ENCODE measurements at regions not wholly inside any gene's neighbourhood (a gene's known extent, or its start where the extent isn't known, plus 50 kb on each side); places are given as distances from the start of the nearest gene placed in this dataset.

DNA sequence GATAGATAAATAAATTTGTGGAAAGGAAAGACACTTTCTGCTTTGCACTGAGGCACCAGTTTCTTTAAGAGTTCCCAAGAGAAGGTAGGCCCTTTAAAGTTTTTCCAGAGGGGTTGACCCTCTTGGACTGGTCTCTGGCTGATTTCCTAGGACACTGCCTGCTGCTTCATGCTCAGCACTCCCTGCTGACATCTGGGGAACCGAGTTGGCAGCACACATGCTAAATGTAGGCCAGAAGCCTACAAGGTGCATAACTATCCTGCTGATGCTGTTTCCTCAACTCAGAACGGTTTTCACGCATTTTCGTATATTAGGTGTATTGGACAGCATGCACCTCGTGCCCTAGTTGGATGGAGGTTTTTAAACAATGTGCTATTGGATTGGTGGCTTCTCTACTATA lies 887.2 kb upstream of the SEL1L start:
- Histone ChIP-seq H3K4me3 (ENCODE audit: low read depth, low read length) (no peak overlapping the region), H3K36me3 (ENCODE audit: control insufficient read depth, insufficient read depth, low read length) (no peaks in the 10 kb centered on the region), H3K27me3 (ENCODE audit: control insufficient read depth, insufficient read depth, low read length) (no peaks in the 10 kb centered on the region)
- TF ChIP-seq, protein P1, sequence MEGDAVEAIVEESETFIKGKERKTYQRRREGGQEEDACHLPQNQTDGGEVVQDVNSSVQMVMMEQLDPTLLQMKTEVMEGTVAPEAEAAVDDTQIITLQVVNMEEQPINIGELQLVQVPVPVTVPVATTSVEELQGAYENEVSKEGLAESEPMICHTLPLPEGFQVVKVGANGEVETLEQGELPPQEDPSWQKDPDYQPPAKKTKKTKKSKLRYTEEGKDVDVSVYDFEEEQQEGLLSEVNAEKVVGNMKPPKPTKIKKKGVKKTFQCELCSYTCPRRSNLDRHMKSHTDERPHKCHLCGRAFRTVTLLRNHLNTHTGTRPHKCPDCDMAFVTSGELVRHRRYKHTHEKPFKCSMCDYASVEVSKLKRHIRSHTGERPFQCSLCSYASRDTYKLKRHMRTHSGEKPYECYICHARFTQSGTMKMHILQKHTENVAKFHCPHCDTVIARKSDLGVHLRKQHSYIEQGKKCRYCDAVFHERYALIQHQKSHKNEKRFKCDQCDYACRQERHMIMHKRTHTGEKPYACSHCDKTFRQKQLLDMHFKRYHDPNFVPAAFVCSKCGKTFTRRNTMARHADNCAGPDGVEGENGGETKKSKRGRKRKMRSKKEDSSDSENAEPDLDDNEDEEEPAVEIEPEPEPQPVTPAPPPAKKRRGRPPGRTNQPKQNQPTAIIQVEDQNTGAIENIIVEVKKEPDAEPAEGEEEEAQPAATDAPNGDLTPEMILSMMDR (IDR thresholded peaks at IDR 0.05; ENCODE audit: insufficient read depth, low read length, poor library complexity, severe bottlenecking): no peak
- DNase-seq (ENCODE audit: low read depth): no peak

DNA sequence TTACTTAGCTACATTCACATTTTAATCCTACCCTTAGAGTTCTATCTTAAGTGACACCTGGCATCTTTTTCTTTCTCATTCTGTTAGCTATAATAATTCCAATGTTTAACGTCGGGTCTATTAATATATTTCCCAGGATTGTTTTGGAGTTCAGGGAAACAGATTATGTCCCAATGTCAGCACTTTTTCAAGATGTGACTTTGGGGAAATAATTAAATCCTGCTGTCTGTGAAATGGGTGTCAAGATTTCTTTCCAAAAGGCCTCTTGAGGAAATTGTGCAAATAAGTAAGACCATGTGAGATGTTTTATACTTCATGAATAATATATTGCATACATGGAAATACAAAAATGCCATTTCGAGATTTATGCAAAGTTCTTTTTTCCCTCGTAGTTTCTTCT lies 887.6 kb upstream of the SEL1L start:
- no peak overlapping the region for H3K4me3 ChIP-seq (ENCODE audit: low read depth, low read length)
- DNase-seq (ENCODE audit: low read depth): no peak
- TF ChIP-seq, protein P1 (IDR thresholded peaks at IDR 0.05; ENCODE audit: insufficient read depth, low read length, poor library complexity, severe bottlenecking): no peak
- no peaks in the 10 kb centered on the region for H3K36me3 ChIP-seq (ENCODE audit: control insufficient read depth, insufficient read depth, low read length)
- no peaks in the 10 kb centered on the region for H3K27me3 ChIP-seq (ENCODE audit: control insufficient read depth, insufficient read depth, low read length)

DNA sequence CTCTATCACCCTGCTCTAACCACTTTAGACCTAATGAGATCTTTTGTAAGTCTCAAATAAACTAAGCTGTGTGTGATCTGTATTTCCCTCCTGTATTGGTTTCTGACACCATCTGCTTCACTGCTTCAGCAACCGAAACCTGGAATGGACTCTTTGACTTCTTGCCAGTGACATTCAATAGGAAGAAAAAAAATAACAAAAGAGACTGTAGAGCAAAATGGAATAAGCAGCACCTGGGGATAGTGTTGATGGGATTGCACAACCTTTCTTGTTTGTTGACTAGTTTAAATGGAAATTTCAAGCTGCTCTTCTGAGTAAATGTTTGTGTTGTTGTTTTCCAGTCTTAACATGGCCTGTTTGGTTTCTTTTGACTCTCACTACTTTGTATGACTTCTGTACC lies 888.6 kb upstream of the SEL1L start:
- TF ChIP-seq, protein P1 (IDR thresholded peaks at IDR 0.05; ENCODE audit: insufficient read depth, low read length, poor library complexity, severe bottlenecking): no peak
- Histone ChIP-seq H3K27me3 (ENCODE audit: control insufficient read depth, insufficient read depth, low read length) (no peaks in the 10 kb centered on the region), H3K4me3 (ENCODE audit: low read depth, low read length) (no peak overlapping the region), H3K36me3 (ENCODE audit: control insufficient read depth, insufficient read depth, low read length) (no peaks in the 10 kb centered on the region)
- DNase-seq (ENCODE audit: low read depth): no peak

DNA sequence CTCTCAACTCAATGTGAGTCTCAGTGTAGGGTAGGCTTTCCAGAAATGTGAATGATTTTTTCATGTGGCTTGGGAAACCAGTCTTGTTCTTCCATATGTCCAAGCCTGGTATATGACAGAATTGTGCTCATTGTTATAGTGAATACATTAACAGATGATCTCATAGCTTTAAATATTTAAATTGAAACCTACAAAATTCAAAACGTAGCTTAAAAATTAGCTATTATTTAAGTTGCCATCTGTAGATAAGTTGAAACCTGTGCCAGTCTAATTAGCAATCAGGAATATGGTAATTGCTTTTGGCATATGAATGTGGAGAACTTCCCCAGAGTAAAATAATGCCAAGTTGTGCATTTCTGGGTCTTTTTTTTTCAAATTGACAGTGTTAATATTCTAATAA lies 891.6 kb upstream of the SEL1L start:
- Histone ChIP-seq H3K36me3 (ENCODE audit: control insufficient read depth, insufficient read depth, low read length) (no peaks in the 10 kb centered on the region), H3K27me3 (ENCODE audit: control insufficient read depth, insufficient read depth, low read length) (no peaks in the 10 kb centered on the region), H3K4me3 (ENCODE audit: low read depth, low read length) (no peak overlapping the region)
- TF ChIP-seq, protein P1 (IDR thresholded peaks at IDR 0.05; ENCODE audit: insufficient read depth, low read length, poor library complexity, severe bottlenecking): no peak
- no peak for DNase-seq (ENCODE audit: low read depth)

DNA sequence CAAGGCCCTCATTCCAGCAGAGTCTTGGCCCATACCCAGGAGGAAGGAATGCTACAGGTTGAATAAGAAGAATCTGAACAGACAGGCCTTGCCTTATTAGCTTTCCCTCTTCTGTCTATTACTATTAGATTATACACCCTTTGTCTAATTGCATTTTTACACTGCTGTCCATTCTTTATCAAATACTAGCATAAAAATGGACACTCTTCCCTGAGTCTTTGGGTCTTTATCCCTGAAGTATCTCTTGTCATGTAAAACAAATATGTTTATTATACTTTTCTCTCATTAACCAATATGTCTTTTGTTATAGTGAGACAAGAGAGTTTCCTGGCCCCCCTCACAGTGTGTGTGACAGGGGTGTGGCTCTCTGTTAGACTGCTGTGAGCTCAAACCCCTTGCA lies 897.4 kb upstream of the SEL1L start:
- H3K36me3 ChIP-seq (ENCODE audit: control insufficient read depth, insufficient read depth, low read length): no peaks in the 10 kb centered on the region
- TF ChIP-seq, protein P1 (IDR thresholded peaks at IDR 0.05; ENCODE audit: insufficient read depth, low read length, poor library complexity, severe bottlenecking): no peak
- no peak overlapping the region for H3K4me3 ChIP-seq (ENCODE audit: low read depth, low read length)
- no peaks in the 10 kb centered on the region for H3K27me3 ChIP-seq (ENCODE audit: control insufficient read depth, insufficient read depth, low read length)
- no peak for DNase-seq (ENCODE audit: low read depth)

DNA sequence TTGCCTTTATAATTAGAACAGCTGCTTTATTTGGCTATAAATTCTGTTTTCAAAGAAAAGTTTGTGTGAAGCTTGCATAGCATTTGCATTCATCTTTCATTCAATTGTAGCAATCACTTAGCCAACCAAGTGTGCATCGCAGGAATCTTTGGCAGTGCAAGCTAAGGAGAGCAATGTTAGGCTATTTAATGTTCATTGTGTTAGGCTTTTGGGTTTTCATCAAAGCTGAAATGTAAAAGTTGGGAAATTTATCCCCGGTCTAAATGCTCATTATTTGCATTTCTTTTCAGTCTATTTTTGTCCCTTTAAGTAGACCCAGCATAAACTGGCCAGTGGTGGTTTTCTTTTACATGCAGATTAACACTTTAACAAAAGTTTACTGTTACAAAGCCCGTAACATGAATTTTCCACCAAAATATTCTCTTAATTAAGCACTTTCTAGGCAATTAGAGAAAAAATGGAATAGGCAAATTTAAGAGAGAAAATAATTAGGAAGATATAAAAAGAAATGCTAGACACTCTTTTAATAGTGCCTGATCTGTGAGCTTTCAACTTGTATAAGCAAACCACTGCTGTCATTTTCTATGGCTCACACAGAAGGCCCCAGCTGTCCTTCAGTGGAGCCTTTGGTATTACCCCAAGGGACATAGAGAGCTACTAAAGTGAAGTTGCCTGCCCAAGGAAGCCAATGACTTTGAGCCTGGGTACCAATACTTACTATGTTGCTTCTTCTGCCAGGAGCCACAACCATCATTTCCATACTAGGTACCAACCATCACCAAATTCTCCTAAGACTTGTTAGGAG lies 898.9 kb upstream of the SEL1L start:
- Histone ChIP-seq H3K27me3 (ENCODE audit: control insufficient read depth, insufficient read depth, low read length) (no peaks in the 10 kb centered on the region), H3K4me3 (ENCODE audit: low read depth, low read length) (no peak overlapping the region), H3K36me3 (ENCODE audit: control insufficient read depth, insufficient read depth, low read length) (no peaks in the 10 kb centered on the region)
- TF ChIP-seq, protein P1 (IDR thresholded peaks at IDR 0.05; ENCODE audit: insufficient read depth, low read length, poor library complexity, severe bottlenecking): no peak
- DNase-seq (ENCODE audit: low read depth): no peak

Data from kidney epithelial cell (primary cell).